IPS DF 4.7 (cell line): ENCODE measurements at regions not wholly inside any gene's neighbourhood (a gene's known extent, or its start where the extent isn't known, plus 50 kb on each side); places are given as distances from the start of the nearest gene placed in this dataset.

Experiments
- DNase-seq: peaks from one replicate; pipeline ENCODE4 v3.0.0-alpha.2; 2013; ENCODE audit warnings: low spot score; ENCODE audit errors: extremely low read depth

GRCh38 chr15:36239509-36239908 lies 339.9 kb upstream of the CDIN1 start:
- DNase-seq = no peak

GRCh38 chr15:36251450-36251849 lies 328.0 kb upstream of the CDIN1 start:
- DNase-seq = no peak

- DNase-seq = no peak
Observed at GRCh38 chr15:36252146-36252711, 327.2 kb upstream of the CDIN1 start.

DNA sequence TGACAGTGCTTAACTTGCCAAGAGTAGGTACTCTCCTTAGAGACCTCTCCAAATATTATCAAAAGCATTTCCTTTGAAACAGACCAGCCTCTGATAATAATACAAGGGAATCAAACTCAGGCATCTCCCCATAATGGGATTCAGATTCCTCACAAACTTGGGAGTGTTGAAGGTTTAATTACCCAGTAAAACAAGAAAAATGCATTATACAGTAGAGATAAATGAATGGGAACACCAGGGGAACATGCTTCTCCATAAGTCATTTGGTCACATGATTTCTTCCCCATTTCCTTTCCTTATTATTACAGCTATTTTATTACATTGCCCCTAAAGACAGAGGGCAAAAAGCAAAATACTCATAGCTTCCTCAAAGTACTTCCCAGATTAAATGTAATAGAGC lies 325.0 kb upstream of the CDIN1 start:
- no peak for DNase-seq

DNA sequence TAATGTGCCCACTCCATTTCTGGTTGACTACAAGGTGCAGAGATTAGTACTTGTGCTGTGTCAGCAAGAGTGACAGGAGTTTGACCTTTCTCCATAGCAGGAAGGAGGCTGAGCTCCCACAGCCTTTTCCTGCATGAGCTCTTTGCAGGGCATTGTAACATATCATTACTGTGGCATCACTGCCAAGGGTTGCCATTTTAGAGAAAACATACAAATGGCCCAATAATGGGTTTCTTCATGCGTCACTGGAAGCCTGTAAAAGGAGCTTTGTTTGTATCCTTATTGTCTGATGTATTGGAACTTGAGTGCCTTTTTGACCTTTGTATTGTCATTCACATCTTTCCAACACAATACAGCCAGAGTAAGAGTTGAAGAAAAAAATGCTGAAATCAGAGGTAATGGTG lies 323.0 kb upstream of the CDIN1 start:
- DNase-seq = no peak

DNA sequence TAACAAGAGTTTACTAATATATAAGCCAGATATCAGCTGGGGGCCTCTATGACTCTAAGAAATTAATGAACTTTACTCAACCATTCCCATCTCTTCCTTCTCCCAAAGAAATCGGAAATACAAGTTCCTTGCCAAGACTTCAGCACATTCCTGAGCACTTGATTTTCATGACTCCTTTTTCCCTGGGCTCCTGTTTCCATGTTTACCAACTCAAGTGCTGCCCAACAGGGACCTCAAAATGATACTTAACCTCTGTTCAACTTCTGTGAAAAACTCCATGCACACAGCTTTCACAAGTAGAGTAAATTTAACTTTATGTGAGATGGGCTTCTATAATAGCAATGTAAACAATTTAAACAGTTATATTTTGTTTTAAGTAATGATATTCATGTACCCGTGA lies 315.8 kb upstream of the CDIN1 start:
- no peak for DNase-seq

DNA sequence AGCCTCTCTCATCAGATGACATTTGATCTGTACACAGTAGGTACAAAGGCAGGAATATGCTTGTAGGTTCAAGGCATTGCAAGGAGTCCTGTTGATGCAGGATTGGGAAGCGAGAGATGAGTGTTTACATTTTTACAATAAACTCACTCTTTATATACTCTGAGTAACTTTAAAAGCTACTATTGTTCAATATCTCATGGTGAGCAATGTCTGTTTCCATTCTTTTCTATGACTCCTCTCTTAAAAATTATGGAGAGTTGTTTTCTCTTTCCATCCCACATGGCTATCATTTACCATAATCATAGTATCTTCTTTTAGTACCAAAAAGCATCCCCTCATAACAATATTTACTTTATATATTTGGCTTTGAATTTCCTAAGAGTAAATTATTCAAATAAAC lies 314.0 kb upstream of the CDIN1 start:
- DNase-seq = no peak

- no peak for DNase-seq
Observed at GRCh38 chr15:36271048-36271447, 308.4 kb upstream of the CDIN1 start.

GRCh38 chr15:36275656-36276055 lies 303.8 kb upstream of the CDIN1 start:
- no peak for DNase-seq

DNA sequence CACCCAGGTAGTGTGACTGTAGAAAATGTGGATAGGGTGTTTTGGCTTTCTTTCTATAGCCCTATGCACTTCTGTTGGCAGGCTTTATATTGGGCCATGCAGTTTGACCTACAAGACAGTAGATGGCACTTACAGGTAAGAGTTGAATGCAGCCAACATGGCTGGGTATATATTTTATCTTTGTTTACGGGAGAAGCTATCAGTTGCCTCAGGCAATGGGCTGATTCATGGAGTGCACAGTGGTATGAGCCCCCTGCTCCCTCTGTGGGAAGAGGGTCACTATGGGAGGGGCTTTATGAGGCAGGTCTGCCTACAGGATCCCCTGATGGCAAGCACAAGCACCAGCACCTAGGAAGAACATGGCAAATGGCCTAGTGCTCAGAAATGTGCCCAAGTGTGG lies 301.2 kb upstream of the CDIN1 start:
- no peak for DNase-seq

GRCh38 chr15:36282821-36283220 lies 296.6 kb upstream of the CDIN1 start:
- DNase-seq = no peak

DNA sequence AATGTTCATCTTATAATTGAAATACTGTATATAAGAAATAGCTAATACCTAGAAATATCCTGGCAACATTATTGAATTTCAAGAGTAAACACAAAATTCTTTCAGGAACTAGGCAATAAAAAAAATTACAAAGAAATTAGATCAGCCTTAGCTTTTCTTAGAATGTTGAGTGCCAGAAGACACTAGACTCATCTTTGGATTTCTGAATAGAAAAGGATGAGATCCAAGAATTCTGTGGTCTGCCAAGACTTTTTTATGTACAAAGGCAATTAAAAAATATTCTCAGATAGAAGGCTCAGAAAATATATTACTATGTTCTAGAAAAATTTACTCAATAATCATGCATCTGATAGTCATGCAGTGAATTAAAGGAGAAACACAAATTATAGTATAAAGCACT lies 294.5 kb upstream of the CDIN1 start:
- DNase-seq = no peak

- no peak for DNase-seq
Observed at GRCh38 chr15:36291501-36291900, 287.9 kb upstream of the CDIN1 start.

DNA sequence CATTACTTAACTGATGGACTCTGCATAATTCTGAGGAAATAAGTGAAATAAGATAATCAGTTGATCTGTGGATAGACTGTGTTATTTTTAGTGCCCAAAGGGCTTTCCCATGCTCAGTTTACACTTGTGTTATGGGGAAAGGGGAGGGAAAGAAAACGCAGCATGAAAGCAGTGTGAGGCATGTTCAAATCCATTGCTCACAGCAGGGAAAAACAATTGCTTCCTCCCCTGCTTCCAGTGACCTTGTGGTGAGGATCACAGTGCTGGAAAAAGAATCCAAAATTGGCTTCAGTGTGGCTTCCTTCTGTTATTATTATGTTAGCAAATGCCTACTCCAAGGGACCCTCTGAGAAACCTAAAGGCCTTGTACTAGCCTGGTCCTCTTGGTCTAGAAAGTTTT lies 285.1 kb upstream of the CDIN1 start:
- no peak for DNase-seq

DNA sequence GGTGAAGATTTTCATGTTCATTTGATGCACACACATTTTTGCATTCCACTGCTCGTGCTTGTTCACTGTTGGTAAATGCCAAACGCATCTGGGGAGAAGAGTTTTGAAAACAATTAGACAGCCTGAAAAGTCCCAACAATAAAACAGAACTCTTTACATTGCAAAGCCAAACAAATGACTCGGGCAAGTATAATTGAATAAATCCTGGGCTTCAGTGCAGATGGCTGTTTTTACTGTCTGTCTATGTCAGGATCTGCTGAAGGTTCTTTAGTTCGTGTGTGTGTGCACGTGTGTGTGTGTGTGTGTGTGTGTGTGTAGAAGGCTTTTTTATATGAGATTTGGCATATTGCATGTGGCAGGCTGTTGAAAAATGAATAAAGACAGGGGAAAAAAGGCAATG lies 277.5 kb upstream of the CDIN1 start:
- DNase-seq = no peak

- DNase-seq = no peak
Observed at GRCh38 chr15:36313021-36313420, 266.4 kb upstream of the CDIN1 start.

GRCh38 chr15:36313736-36314280 lies 265.6 kb upstream of the CDIN1 start:
- DNase-seq = no peak

GRCh38 chr15:36315649-36316048 lies 263.8 kb upstream of the CDIN1 start:
- no peak for DNase-seq

- DNase-seq = no peak
Observed at GRCh38 chr15:36323615-36324014, 255.8 kb upstream of the CDIN1 start.

GRCh38 chr15:36325206-36325605 lies 254.2 kb upstream of the CDIN1 start:
- no peak for DNase-seq

DNA sequence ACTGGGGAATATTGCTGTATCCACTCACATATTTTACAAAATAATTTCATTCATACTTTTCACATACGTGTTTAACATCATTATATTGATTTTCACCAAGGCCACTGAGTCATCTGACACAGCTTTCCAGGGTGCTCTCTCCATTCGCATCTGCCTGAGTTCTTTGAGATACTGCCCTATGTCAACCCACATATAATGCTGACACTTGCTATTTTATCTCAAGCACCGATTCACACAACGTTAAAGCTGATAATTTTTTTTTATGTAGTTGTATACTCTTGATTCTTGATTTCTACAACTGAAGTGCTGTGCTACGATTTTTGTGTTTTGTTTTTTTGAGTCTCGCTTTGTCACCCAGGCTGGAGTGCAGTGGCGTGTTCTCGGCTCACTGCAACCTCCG lies 249.8 kb upstream of the CDIN1 start:
- DNase-seq = no peak

GRCh38 chr15:36330598-36330997 lies 248.8 kb upstream of the CDIN1 start:
- no peak for DNase-seq

- no peak for DNase-seq
Observed at GRCh38 chr15:36331531-36332275, 247.7 kb upstream of the CDIN1 start.
